ENCODE measurements at regions not wholly inside any gene's neighbourhood (a gene's known extent, or its start where the extent isn't known, plus 50 kb on each side); places are given as distances from the start of the nearest gene placed in this dataset.

- no peak for TF ChIP-seq FOXJ3 (CRISPR knock-in tag; IDR thresholded peaks at IDR 0.05; ENCODE audit: borderline replicate concordance)
- no peak for TF ChIP-seq NR2C2 (CRISPR knock-in tag; IDR thresholded peaks at IDR 0.05)
- TF ChIP-seq, protein P1, sequence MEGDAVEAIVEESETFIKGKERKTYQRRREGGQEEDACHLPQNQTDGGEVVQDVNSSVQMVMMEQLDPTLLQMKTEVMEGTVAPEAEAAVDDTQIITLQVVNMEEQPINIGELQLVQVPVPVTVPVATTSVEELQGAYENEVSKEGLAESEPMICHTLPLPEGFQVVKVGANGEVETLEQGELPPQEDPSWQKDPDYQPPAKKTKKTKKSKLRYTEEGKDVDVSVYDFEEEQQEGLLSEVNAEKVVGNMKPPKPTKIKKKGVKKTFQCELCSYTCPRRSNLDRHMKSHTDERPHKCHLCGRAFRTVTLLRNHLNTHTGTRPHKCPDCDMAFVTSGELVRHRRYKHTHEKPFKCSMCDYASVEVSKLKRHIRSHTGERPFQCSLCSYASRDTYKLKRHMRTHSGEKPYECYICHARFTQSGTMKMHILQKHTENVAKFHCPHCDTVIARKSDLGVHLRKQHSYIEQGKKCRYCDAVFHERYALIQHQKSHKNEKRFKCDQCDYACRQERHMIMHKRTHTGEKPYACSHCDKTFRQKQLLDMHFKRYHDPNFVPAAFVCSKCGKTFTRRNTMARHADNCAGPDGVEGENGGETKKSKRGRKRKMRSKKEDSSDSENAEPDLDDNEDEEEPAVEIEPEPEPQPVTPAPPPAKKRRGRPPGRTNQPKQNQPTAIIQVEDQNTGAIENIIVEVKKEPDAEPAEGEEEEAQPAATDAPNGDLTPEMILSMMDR (IDR thresholded peaks at IDR 0.05): no peak
- TF ChIP-seq MYBL2 (CRISPR knock-in tag; IDR thresholded peaks at IDR 0.05): no peak
- no peak for TF ChIP-seq CREB1 (CRISPR knock-in tag; IDR thresholded peaks at IDR 0.05)
- no peak for TF ChIP-seq CDX4 (CRISPR knock-in tag; IDR thresholded peaks at IDR 0.05; ENCODE audit: borderline replicate concordance)
- TF ChIP-seq, protein P2, sequence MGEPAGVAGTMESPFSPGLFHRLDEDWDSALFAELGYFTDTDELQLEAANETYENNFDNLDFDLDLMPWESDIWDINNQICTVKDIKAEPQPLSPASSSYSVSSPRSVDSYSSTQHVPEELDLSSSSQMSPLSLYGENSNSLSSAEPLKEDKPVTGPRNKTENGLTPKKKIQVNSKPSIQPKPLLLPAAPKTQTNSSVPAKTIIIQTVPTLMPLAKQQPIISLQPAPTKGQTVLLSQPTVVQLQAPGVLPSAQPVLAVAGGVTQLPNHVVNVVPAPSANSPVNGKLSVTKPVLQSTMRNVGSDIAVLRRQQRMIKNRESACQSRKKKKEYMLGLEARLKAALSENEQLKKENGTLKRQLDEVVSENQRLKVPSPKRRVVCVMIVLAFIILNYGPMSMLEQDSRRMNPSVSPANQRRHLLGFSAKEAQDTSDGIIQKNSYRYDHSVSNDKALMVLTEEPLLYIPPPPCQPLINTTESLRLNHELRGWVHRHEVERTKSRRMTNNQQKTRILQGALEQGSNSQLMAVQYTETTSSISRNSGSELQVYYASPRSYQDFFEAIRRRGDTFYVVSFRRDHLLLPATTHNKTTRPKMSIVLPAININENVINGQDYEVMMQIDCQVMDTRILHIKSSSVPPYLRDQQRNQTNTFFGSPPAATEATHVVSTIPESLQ (CRISPR knock-in tag; IDR thresholded peaks at IDR 0.05): no peak
- no peak for TF ChIP-seq ZNF671 (CRISPR knock-in tag; IDR thresholded peaks at IDR 0.05)
- TF ChIP-seq, protein P3, sequence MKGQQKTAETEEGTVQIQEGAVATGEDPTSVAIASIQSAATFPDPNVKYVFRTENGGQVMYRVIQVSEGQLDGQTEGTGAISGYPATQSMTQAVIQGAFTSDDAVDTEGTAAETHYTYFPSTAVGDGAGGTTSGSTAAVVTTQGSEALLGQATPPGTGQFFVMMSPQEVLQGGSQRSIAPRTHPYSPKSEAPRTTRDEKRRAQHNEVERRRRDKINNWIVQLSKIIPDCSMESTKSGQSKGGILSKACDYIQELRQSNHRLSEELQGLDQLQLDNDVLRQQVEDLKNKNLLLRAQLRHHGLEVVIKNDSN (CRISPR knock-in tag; IDR thresholded peaks at IDR 0.05): no peak
- TF ChIP-seq ESRRA (CRISPR knock-in tag; IDR thresholded peaks at IDR 0.05; ENCODE audit: borderline replicate concordance): no peak
- TF ChIP-seq HMGXB4 (CRISPR knock-in tag; IDR thresholded peaks at IDR 0.05): no peak
Observed at GRCh38 chr7:46215987-46216567, 295.0 kb upstream of the IGFBP3 start.
